Colonic mucosa (tissue), 4 donors: ENCODE measurements at regions not wholly inside any gene's neighbourhood (a gene's known extent, or its start where the extent isn't known, plus 50 kb on each side); places are given as distances from the start of the nearest gene placed in this dataset.

Experiments used
- DNase-seq: peaks from one replicate; pipeline ENCODE4 v3.0.0-alpha.2; 2020
- H3K27ac ChIP-seq: fragments of 200-600 bp; one replicate; pipeline ENCODE4 v1.8.0; 2021
- H3K27me3 ChIP-seq: fragments of 200-600 bp; one replicate; pipeline ENCODE4 v1.8.0; 2021
- H3K36me3 ChIP-seq: fragments of 200-600 bp; one replicate; pipeline ENCODE4 v1.8.0; 2021
- H3K4me1 ChIP-seq: fragments of 200-600 bp; one replicate; pipeline ENCODE4 v1.8.0; 2021; ENCODE audit warnings: mild to moderate bottlenecking
- H3K4me3 ChIP-seq: fragments of 200-600 bp; one replicate; pipeline ENCODE4 v1.8.0; 2021
- H3K9ac ChIP-seq, 2 donors: one replicate each; pipeline ENCODE4 v1.7.0; 2013; ENCODE audit warnings: control low read depth in 2 of 2, low read depth in 2 of 2, low read length in 2 of 2
- H3K9me3 ChIP-seq: fragments of 200-600 bp; one replicate; pipeline ENCODE4 v1.8.0; 2021
- intact Hi-C: fragments of 100-400 bp; cut with DNase I; formaldehyde crosslinking; loops from one replicate; pipeline ENCODE4 v1.14.1; 2022
- TF ChIP-seq, protein P1 (sequence below): fragments of 200-600 bp; IDR thresholded peaks from one replicate; pipeline ENCODE4 v1.8.0; 2022; ENCODE audit warnings: antibody characterized with exemption, mild to moderate bottlenecking
- donor health status: healthy.
- donor health status: DM: no; HTN: no; CAD: no.
- donor health status: DM: no; HTN: no; CAD: no.

DNA sequence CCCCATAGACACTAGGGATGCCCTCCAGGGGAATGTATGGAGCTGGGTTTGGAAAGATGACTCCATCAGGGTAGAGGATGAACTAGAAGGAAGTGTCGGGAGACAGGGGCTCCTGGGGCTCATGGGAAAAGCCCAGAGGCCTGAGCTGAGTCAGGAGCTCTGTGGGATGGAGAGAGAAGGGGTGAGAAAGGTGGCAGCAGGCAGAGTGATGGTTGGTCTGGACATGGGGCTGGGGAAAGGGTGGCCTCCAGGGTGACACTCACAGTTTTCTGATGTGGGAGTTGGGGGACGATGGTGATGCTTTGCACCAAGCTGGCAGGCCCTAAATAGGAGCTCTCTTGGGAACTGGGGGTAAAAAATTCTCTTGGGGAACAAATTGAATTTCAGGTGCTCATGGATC, 213.5 kb upstream of the MVB12B start:
- no peak overlapping the region for H3K4me3 ChIP-seq
- H3K27ac ChIP-seq, result no peak overlapping the region
- no peaks in the 10 kb centered on the region for H3K4me1 ChIP-seq
- H3K36me3 ChIP-seq, result no peaks in the 10 kb centered on the region
- no peak overlapping the region for H3K9ac ChIP-seq
- no peaks in the 10 kb centered on the region for H3K27me3 ChIP-seq
- TF ChIP-seq, protein P1, sequence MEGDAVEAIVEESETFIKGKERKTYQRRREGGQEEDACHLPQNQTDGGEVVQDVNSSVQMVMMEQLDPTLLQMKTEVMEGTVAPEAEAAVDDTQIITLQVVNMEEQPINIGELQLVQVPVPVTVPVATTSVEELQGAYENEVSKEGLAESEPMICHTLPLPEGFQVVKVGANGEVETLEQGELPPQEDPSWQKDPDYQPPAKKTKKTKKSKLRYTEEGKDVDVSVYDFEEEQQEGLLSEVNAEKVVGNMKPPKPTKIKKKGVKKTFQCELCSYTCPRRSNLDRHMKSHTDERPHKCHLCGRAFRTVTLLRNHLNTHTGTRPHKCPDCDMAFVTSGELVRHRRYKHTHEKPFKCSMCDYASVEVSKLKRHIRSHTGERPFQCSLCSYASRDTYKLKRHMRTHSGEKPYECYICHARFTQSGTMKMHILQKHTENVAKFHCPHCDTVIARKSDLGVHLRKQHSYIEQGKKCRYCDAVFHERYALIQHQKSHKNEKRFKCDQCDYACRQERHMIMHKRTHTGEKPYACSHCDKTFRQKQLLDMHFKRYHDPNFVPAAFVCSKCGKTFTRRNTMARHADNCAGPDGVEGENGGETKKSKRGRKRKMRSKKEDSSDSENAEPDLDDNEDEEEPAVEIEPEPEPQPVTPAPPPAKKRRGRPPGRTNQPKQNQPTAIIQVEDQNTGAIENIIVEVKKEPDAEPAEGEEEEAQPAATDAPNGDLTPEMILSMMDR, result no peak
- no peak for DNase-seq
- H3K9me3 ChIP-seq, result no peaks in the 10 kb centered on the region
- intact Hi-C loops, result no loop called here

DNA sequence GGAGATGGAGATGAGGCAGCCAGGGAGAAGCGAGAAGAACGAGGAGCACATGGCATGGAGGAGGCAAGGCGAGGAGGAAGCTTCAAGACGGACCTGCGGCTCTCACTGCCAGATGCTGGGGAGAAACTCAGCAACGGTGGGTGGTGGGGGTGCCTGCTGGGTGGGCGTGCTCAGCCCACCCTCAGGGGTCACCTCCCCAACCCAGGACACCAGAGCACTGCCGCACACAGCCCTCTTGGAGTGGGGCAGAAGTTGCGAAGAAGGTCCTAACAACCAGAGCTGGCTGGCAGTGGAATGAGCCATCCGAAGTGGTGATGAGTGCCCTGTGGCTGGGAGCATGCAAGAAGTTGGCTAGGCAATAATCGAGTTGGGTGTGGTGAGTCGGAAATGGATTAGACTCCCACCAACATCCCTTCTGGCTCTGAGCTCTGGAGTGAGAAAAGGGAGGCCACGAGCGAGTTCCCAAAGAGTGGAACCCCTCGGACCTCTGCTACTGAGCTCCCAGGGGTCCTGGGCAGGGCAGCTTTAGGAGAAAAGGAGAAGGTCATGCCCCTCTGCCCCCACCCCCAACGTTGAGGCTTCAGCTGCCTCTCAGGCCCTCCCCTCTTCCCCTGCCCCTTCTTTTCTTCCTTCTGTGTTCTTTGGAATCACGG, 212.7 kb upstream of the MVB12B start:
- Histone ChIP-seq H3K4me1 (no peaks in the 10 kb centered on the region), H3K4me3 (no peak overlapping the region), H3K36me3 (no peaks in the 10 kb centered on the region), H3K9ac (no peak overlapping the region), H3K27me3 (no peaks in the 10 kb centered on the region), H3K9me3 (no peaks in the 10 kb centered on the region), H3K27ac (no peak overlapping the region)
- TF ChIP-seq, protein P1, result no peak
- DNase-seq, result no peak
- intact Hi-C loops, result no loop called here

DNA sequence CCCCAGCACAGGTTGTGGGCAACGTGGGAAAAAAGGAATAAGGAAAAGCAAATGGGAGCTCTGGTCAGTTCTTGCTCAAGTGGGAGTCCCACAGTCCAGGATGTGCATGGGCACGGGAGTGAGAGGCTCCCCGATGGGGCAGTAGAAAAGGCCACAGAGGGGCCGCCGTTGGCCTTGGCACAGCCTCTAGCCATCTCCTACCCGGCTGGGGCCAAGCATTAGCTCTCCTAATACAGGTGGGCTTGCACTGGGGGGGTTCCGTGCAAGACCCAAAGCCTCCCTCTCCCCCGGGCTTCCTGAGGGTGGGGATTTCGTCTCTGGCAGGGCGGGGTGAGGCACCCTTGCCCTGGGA, 212.2 kb upstream of the MVB12B start:
- Histone ChIP-seq H3K27me3 (no peaks in the 10 kb centered on the region), H3K4me1 (no peaks in the 10 kb centered on the region), H3K27ac (no peak overlapping the region), H3K9ac (no peak overlapping the region), H3K4me3 (no peak overlapping the region), H3K9me3 (no peaks in the 10 kb centered on the region), H3K36me3 (no peaks in the 10 kb centered on the region)
- DNase-seq, result no peak
- TF ChIP-seq, protein P1, result no peak
- intact Hi-C loops, result no loop called here

DNA sequence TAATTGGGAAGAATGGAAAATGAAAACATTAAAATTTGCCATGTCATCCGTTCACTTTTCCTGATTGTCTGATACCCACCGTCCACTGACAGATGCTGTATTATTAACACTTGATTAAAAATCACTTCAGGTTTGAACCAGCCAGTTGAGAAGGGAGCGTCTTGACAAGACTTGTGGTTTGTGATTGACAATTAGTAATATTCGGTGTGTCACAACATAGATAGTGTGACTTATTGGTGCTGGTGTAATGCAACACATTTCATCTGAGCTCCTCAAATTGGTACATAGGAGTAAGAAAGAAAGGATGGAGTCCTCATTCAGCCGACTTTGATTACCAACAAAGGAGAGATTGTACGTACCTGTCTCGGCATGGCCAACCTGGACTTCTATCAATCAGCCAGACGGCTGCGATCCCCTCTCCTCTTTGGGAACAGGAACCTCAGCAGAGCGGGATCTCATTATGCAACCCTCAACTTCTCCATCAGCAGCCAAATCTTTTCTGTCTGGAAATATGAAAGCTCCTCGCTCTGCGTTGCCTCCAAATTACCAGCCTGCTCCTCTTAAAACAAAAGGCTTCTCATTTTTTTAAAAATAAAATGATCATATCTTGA, 211.7 kb upstream of the MVB12B start:
- TF ChIP-seq, protein P1, result no peak
- Histone ChIP-seq H3K4me1 (no peaks in the 10 kb centered on the region), H3K27me3 (no peaks in the 10 kb centered on the region), H3K9ac (no peak overlapping the region), H3K27ac (no peak overlapping the region), H3K4me3 (no peak overlapping the region), H3K36me3 (no peaks in the 10 kb centered on the region), H3K9me3 (no peaks in the 10 kb centered on the region)
- no peak for DNase-seq
- intact Hi-C loops, result no loop called here

DNA sequence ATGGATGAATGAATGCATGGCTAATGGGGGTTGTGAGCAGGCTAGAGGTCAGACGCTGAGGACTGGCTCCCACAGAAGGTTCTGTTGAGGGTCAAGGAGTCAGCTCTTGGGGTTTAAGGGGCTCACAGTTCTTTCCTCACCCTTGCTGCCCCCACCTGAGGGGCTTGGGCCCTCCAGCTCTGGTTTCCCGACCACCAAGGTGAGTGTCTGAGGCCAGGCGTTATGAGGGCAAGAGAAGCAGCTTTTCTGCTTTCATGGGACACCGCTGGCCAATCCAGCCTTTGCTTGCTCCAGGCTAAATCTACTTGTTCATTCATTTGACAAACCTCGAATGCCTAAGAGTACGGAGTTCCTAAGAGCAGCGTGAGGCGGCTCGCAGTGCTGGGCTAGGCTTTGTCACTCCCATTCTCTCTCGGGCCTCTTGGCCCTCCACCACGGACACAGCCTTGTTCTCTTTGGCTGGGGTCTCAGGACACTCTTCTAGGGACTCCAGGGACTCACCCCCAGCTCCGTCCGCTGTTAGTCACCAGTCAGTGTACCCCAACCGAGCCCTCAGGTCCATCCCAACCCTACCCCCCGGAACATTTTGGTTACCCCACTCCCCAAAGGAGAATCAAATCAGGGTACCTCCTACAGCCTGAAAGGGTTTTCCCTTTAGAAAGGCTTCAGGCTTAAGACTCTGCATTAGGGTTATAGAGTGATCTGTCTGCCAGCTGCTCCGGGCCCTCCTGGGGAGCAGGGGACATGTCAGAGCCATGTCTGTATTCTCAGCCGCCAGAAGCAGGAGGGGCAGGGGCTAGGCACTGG, 210.1 kb upstream of the MVB12B start:
- H3K27ac ChIP-seq, result no peak overlapping the region
- TF ChIP-seq, protein P1, result no peak
- H3K4me3 ChIP-seq, result no peak overlapping the region
- intact Hi-C loops, result no loop called here
- H3K9me3 ChIP-seq, result no peaks in the 10 kb centered on the region
- H3K27me3 ChIP-seq, result no peaks in the 10 kb centered on the region
- no peak for DNase-seq
- H3K4me1 ChIP-seq, result no peaks in the 10 kb centered on the region
- no peak overlapping the region for H3K9ac ChIP-seq
- H3K36me3 ChIP-seq, result no peaks in the 10 kb centered on the region
